ENCODE measurements at regions not wholly inside any gene's neighbourhood (a gene's known extent, or its start where the extent isn't known, plus 50 kb on each side); places are given as distances from the start of the nearest gene placed in this dataset.

GRCh38 chr20:24798930-24799705, 150.0 kb upstream of the CST7 start:
- no peak for DNase-seq

- no peak for DNase-seq
Observed at GRCh38 chr20:24799971-24800580, 149.0 kb upstream of the CST7 start.

GRCh38 chr20:24802286-24802820, 146.7 kb upstream of the CST7 start:
- no peak for DNase-seq

GRCh38 chr20:24804481-24805206, 144.4 kb upstream of the CST7 start:
- DNase-seq, result no peak

- no peak for DNase-seq
Observed at GRCh38 chr20:24805456-24806238, 143.4 kb upstream of the CST7 start.

GRCh38 chr20:24806705-24807676, 142.1 kb upstream of the CST7 start:
- no peak for DNase-seq

GRCh38 chr20:24808616-24809015, 140.5 kb upstream of the CST7 start:
- DNase-seq, result no peak

- no peak for DNase-seq
Observed at GRCh38 chr20:24809606-24810005, 139.5 kb upstream of the CST7 start.

GRCh38 chr20:24810676-24811407, 138.2 kb upstream of the CST7 start:
- no peak for DNase-seq

GRCh38 chr20:24812373-24812772, 136.7 kb upstream of the CST7 start:
- DNase-seq, result no peak

- no peak for DNase-seq
Observed at GRCh38 chr20:24813080-24813479, 136.0 kb upstream of the CST7 start.

GRCh38 chr20:24813496-24813895, 135.6 kb upstream of the CST7 start:
- DNase-seq, result no peak

- no peak for DNase-seq
Observed at GRCh38 chr20:24813936-24814335, 135.1 kb upstream of the CST7 start.

- no peak for DNase-seq
Observed at GRCh38 chr20:24814556-24815195, 134.4 kb upstream of the CST7 start.

GRCh38 chr20:24815196-24815815, 133.8 kb upstream of the CST7 start:
- no peak for DNase-seq

- no peak for DNase-seq
Observed at GRCh38 chr20:24815931-24816330, 133.1 kb upstream of the CST7 start.

GRCh38 chr20:24816431-24816830, 132.6 kb upstream of the CST7 start:
- DNase-seq, result no peak

- DNase-seq, result no peak
Observed at GRCh38 chr20:24816907-24817306, 132.2 kb upstream of the CST7 start.

- no peak for DNase-seq
Observed at GRCh38 chr20:24817351-24817750, 131.7 kb upstream of the CST7 start.

- no peak for DNase-seq
Observed at GRCh38 chr20:24818056-24818455, 131.0 kb upstream of the CST7 start.

Data from SHP77 (cell line).